Activated naive CD8-positive, alpha-beta T cell treated with anti-CD3 and anti-CD28 coated beads, Interleukin-2, amount 10 ng/mL, durations not matched to agents 7 days and 5 days (primary cell): ENCODE measurements at regions not wholly inside any gene's neighbourhood (a gene's known extent, or its start where the extent isn't known, plus 50 kb on each side); places are given as distances from the start of the nearest gene placed in this dataset.
"Not testable (repeated sequence)": the region's sequence is repeated elsewhere in the genome, so short reads cannot be mapped to it uniquely, and the experiment has no call there.

Source experiments
- ATAC-seq: fragments of 150-1000 bp; cut with Tn5 transposase; one replicate; pipeline ENCODE4 v1.10.0; 2021; ENCODE audit warnings: low read depth, moderate library complexity
- POLR2A ChIA-PET: fragments of 350-600 bp; sonication (Branson Sonifier 250); formaldehyde crosslinking; loops from one replicate; lab custom pipeline; 2021; ENCODE audit warnings: antibody characterized with exemption; lab: Charles Lee
- DNase-seq: peaks from one replicate; pipeline ENCODE4 v3.0.0; 2021
- H3K27ac Mint-ChIP-seq: one replicate; pipeline ENCODE4 v1.8.0; 2022; ENCODE audit warnings: mild to moderate bottlenecking, mixed read lengths
- H3K27me3 Mint-ChIP-seq: one replicate; pipeline ENCODE4 v1.8.0; 2022; ENCODE audit warnings: mild to moderate bottlenecking, moderate library complexity, mixed read lengths
- H3K36me3 Mint-ChIP-seq: one replicate; pipeline ENCODE4 v1.8.0; 2021; ENCODE audit warnings: mild to moderate bottlenecking, mixed read lengths
- H3K4me1 Mint-ChIP-seq: one replicate; pipeline ENCODE4 v1.8.0; 2021; ENCODE audit warnings: mixed read lengths
- H3K4me3 Mint-ChIP-seq: one replicate; pipeline ENCODE4 v1.8.0; 2022; ENCODE audit warnings: mild to moderate bottlenecking, moderate library complexity, mixed read lengths
- H3K9me3 Mint-ChIP-seq: one replicate; pipeline ENCODE4 v1.8.0; 2021; ENCODE audit warnings: mixed read lengths

GRCh38 chrX:65971151-65971550 is 68.7 kb downstream of the VSIG4 start:
- Mint-ChIP-seq H3K9me3 (no peaks in the 10 kb centered on the region), H3K36me3 (peaks cover 1% of the 10 kb centered on the region), H3K4me3 (no peak overlapping the region), H3K27ac (no peak overlapping the region), H3K4me1 (peaks cover 2% of the 10 kb centered on the region), H3K27me3 (no peaks in the 10 kb centered on the region)
- DNase-seq (no peak), ATAC-seq (no peak)
- POLR2A ChIA-PET = no interaction called here

DNA sequence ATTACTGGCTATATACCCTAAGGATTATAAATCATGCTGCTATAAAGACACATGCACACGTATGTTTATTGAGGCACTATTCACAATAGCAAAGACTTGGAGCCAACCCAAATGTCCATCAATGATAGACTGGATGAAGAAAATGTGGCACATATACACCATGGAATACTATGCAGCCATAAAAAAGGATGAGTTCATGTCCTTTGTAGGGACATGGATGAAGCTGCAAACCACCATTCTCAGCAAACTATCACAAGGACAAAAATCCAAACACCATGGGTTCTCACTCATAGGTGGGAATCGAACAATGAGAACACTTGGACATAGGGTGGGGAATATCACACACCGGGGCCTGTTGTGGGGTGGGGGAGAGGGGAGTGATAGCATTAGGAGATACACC is 72.7 kb downstream of the VSIG4 start:
- POLR2A ChIA-PET, DNase-seq, H3K9me3 Mint-ChIP-seq, H3K4me3 Mint-ChIP-seq, H3K36me3 Mint-ChIP-seq, H3K27me3 Mint-ChIP-seq, H3K27ac Mint-ChIP-seq, ATAC-seq, H3K4me1 Mint-ChIP-seq: not testable (repeated sequence)

DNA sequence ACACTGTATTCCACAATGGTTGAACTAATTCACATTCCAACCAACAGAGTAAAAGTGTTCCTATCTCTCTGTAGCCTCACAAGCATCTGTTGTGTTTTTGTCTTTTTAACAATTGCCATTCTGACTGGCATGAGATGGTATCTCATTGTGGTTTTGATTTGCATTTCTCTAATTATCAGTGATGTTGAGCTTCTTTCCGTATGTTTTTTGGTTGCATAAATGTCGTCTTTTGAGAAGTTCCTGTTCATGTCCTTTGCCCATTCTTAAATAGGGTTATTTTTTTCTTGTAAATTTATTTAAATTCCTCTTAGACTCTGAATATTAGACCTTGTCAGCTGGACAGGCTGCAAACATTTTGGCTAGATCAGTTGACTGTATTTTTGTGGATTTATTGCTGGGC is 78.2 kb downstream of the VSIG4 start:
- POLR2A ChIA-PET = no interaction called here
- Mint-ChIP-seq H3K36me3 (peaks cover 13% of the 10 kb centered on the region), H3K27me3 (no peaks in the 10 kb centered on the region), H3K9me3 (peaks cover 10% of the 10 kb centered on the region), H3K4me1 (peaks cover 3% of the 10 kb centered on the region), H3K4me3 (no peak overlapping the region), H3K27ac (no peak overlapping the region)
- DNase-seq (no peak), ATAC-seq (no peak)

GRCh38 chrX:65948103-65948502 is 91.8 kb downstream of the VSIG4 start:
- Mint-ChIP-seq H3K4me3 (no peak overlapping the region), H3K36me3 (peaks cover 33% of the 10 kb centered on the region), H3K27ac (no peak overlapping the region), H3K27me3 (no peaks in the 10 kb centered on the region), H3K4me1 (peaks cover 6% of the 10 kb centered on the region), H3K9me3 (peaks cover 27% of the 10 kb centered on the region)
- DNase-seq = no peak
- ATAC-seq = no peak
- POLR2A ChIA-PET = no interaction called here

- Mint-ChIP-seq H3K36me3 (peaks cover 33% of the 10 kb centered on the region), H3K9me3 (peaks cover 26% of the 10 kb centered on the region), H3K4me1 (peaks cover 3% of the 10 kb centered on the region), H3K27ac (no peak overlapping the region), H3K4me3 (no peak overlapping the region), H3K27me3 (no peaks in the 10 kb centered on the region)
- no peak for ATAC-seq
- no peak for DNase-seq
- POLR2A ChIA-PET = no interaction called here
Observed at GRCh38 chrX:65941775-65942174, 98.1 kb downstream of the VSIG4 start.

GRCh38 chrX:65933085-65933589 is 106.7 kb downstream of the VSIG4 start:
- Mint-ChIP-seq H3K36me3 (peaks cover 14% of the 10 kb centered on the region), H3K27me3 (no peaks in the 10 kb centered on the region), H3K9me3 (peaks cover 6% of the 10 kb centered on the region), H3K4me3 (no peak overlapping the region), H3K4me1 (peaks cover 1% of the 10 kb centered on the region), H3K27ac (no peak overlapping the region)
- DNase-seq (no peak), ATAC-seq (no peak)
- POLR2A ChIA-PET = no interaction called here

GRCh38 chrX:65932173-65933084 is 107.5 kb downstream of the VSIG4 start:
- POLR2A ChIA-PET = no interaction called here
- peaks cover 5% of the 10 kb centered on the region for H3K4me1 Mint-ChIP-seq
- DNase-seq (no peak), ATAC-seq (no peak)
- H3K27me3 Mint-ChIP-seq = no peaks in the 10 kb centered on the region
- H3K4me3 Mint-ChIP-seq = no peak overlapping the region
- H3K27ac Mint-ChIP-seq = no peak overlapping the region
- peaks cover 19% of the 10 kb centered on the region for H3K36me3 Mint-ChIP-seq
- H3K9me3 Mint-ChIP-seq = peaks cover 8% of the 10 kb centered on the region

GRCh38 chrX:65928522-65928921 is 111.4 kb downstream of the VSIG4 start:
- DNase-seq = no peak
- peak overlapping the region; percentile 25 for H3K27ac Mint-ChIP-seq
- H3K9me3 Mint-ChIP-seq = peaks cover 11% of the 10 kb centered on the region
- POLR2A ChIA-PET = no interaction called here
- no peaks in the 10 kb centered on the region for H3K27me3 Mint-ChIP-seq
- H3K36me3 Mint-ChIP-seq = peaks cover 36% of the 10 kb centered on the region
- no peak for ATAC-seq
- H3K4me1 Mint-ChIP-seq = peaks cover 31% of the 10 kb centered on the region
- no peak overlapping the region for H3K4me3 Mint-ChIP-seq

GRCh38 chrX:65927386-65927785 is 112.5 kb downstream of the VSIG4 start:
- ATAC-seq, DNase-seq, H3K27me3 Mint-ChIP-seq, H3K9me3 Mint-ChIP-seq, POLR2A ChIA-PET: not testable (repeated sequence)
- Mint-ChIP-seq H3K36me3 (peaks cover 38% of the 10 kb centered on the region), H3K27ac (peak overlapping the region; percentile 75), H3K4me1 (peaks cover 30% of the 10 kb centered on the region), H3K4me3 (peak overlapping the region; percentile 28)

GRCh38 chrX:65926095-65927019 is 113.5 kb downstream of the VSIG4 start:
- peak overlapping the region; percentile 82 for H3K27ac Mint-ChIP-seq
- peaks cover 38% of the 10 kb centered on the region for H3K36me3 Mint-ChIP-seq
- POLR2A ChIA-PET = interaction anchor here (0.8 to 1.6 kb wide), 2 partner anchors 175 to 204 kb away, joined by 3 to 5 read pairs; no protein-coding TSS in a partner anchor
- H3K9me3 Mint-ChIP-seq = peaks cover 9% of the 10 kb centered on the region
- H3K4me3 Mint-ChIP-seq = peak overlapping the region; percentile 79
- peaks cover 34% of the 10 kb centered on the region for H3K4me1 Mint-ChIP-seq
- H3K27me3 Mint-ChIP-seq = no peaks in the 10 kb centered on the region
- ATAC-seq (peak; percentile 89), DNase-seq (peak; percentile 54)

DNA sequence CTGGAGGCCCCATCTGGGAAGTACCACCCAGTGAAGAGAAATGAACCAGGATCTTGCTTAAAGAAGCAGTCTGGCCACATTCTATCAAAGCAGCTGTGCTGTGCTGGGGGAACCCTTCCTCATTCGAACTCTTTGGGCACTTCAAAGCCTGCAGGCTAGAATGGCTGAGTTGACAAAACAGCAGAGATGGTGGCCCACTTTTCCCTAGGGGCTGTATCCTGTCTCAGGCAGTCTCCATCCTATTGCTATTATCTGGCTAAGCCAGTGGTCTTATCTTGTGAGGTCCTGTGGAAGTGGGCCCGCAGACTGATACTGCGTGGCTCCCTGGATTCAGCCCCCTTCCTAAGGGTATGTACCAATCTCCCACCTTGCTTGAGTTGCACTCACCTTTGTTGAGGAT is 114.3 kb downstream of the VSIG4 start:
- Mint-ChIP-seq H3K4me3 (peak overlapping the region; percentile 79), H3K27me3 (no peaks in the 10 kb centered on the region), H3K9me3 (peaks cover 9% of the 10 kb centered on the region), H3K27ac (peak overlapping the region; percentile 82), H3K36me3 (peaks cover 36% of the 10 kb centered on the region), H3K4me1 (peaks cover 40% of the 10 kb centered on the region)
- POLR2A ChIA-PET = interaction anchor here (0.8 to 1.6 kb wide), 2 partner anchors 175 to 203 kb away, joined by 3 to 5 read pairs; no protein-coding TSS in a partner anchor
- DNase-seq (no peak), ATAC-seq (no peak)

DNA sequence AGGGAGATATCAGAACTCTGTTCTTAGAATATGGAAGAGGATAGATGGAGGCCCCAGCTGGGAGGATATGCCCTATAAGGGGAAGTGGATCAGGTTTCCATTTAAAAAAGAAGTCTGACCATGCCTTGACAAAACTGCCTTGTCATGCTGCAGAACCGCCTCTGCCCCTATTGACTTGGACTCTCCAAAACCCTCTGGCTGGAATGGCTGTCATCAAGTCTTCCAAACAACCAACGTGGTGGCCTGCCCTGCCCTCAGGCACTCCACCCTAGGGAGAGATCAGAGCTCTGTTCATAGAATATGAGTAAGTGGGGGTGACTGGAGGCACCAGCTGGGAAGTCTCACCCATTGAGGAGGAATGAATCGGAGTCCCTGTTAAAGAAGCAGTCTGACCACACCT is 114.9 kb downstream of the VSIG4 start:
- H3K27ac Mint-ChIP-seq = peak overlapping the region; percentile 54
- no peaks in the 10 kb centered on the region for H3K27me3 Mint-ChIP-seq
- H3K36me3 Mint-ChIP-seq = peaks cover 36% of the 10 kb centered on the region
- peaks cover 11% of the 10 kb centered on the region for H3K9me3 Mint-ChIP-seq
- ATAC-seq = no peak
- peak overlapping the region; percentile 49 for H3K4me3 Mint-ChIP-seq
- POLR2A ChIA-PET = interaction anchor here (1.6 kb wide), 1 partner anchor 174 kb away, joined by 5 read pairs; no protein-coding TSS in a partner anchor
- no peak for DNase-seq
- H3K4me1 Mint-ChIP-seq = peaks cover 42% of the 10 kb centered on the region

- Mint-ChIP-seq H3K27me3 (no peaks in the 10 kb centered on the region), H3K9me3 (peaks cover 8% of the 10 kb centered on the region), H3K27ac (peak overlapping the region; percentile 5), H3K36me3 (peaks cover 38% of the 10 kb centered on the region), H3K4me3 (no peak overlapping the region), H3K4me1 (peaks cover 41% of the 10 kb centered on the region)
- POLR2A ChIA-PET = no interaction called here
- no peak for ATAC-seq
- no peak for DNase-seq
Observed at GRCh38 chrX:65921363-65921762, 118.5 kb downstream of the VSIG4 start.
